ENCODE measurements at regions not wholly inside any gene's neighbourhood (a gene's known extent, or its start where the extent isn't known, plus 50 kb on each side); places are given as distances from the start of the nearest gene placed in this dataset.

- DNase-seq (ENCODE audit: low read depth in 2 of 2), result no peak
Measured at GRCh38 chr12:24280056-24280842, 330.8 kb upstream of the SOX5 start.

GRCh38 chr12:24278832-24279231 lies 329.4 kb upstream of the SOX5 start:
- DNase-seq (ENCODE audit: low read depth in 2 of 2), result no peak

GRCh38 chr12:24270965-24271364 lies 321.5 kb upstream of the SOX5 start:
- DNase-seq (ENCODE audit: low read depth in 2 of 2), result no peak

- no peak for DNase-seq (ENCODE audit: low read depth in 2 of 2)
Measured at GRCh38 chr12:24270464-24270863, 321.0 kb upstream of the SOX5 start.

GRCh38 chr12:24268663-24269186 lies 319.3 kb upstream of the SOX5 start:
- no peak for DNase-seq (ENCODE audit: low read depth in 2 of 2)

- no peak for DNase-seq (ENCODE audit: low read depth in 2 of 2)
Measured at GRCh38 chr12:24266982-24267381, 317.5 kb upstream of the SOX5 start.

- no peak for DNase-seq (ENCODE audit: low read depth in 2 of 2)
Measured at GRCh38 chr12:24256684-24257083, 307.2 kb upstream of the SOX5 start.

- no peak for DNase-seq (ENCODE audit: low read depth in 2 of 2)
Measured at GRCh38 chr12:24255920-24256665, 306.6 kb upstream of the SOX5 start.

- DNase-seq (ENCODE audit: low read depth in 2 of 2), result no peak
Measured at GRCh38 chr12:24252602-24253001, 303.1 kb upstream of the SOX5 start.

GRCh38 chr12:24246934-24247333 lies 297.5 kb upstream of the SOX5 start:
- no peak for DNase-seq (ENCODE audit: low read depth in 2 of 2)

- DNase-seq (ENCODE audit: low read depth in 2 of 2), result no peak
Measured at GRCh38 chr12:24246376-24246775, 296.9 kb upstream of the SOX5 start.

GRCh38 chr12:24244801-24245200 lies 295.3 kb upstream of the SOX5 start:
- DNase-seq (ENCODE audit: low read depth in 2 of 2), result no peak

- no peak for DNase-seq (ENCODE audit: low read depth in 2 of 2)
Measured at GRCh38 chr12:24244231-24244630, 294.8 kb upstream of the SOX5 start.

- no peak for DNase-seq (ENCODE audit: low read depth in 2 of 2)
Measured at GRCh38 chr12:24240707-24241106, 291.2 kb upstream of the SOX5 start.

GRCh38 chr12:24233519-24234246 lies 284.2 kb upstream of the SOX5 start:
- DNase-seq (ENCODE audit: low read depth in 2 of 2), result no peak

GRCh38 chr12:24232531-24232930 lies 283.1 kb upstream of the SOX5 start:
- no peak for DNase-seq (ENCODE audit: low read depth in 2 of 2)

- no peak for DNase-seq (ENCODE audit: low read depth in 2 of 2)
Measured at GRCh38 chr12:24231298-24231697, 281.8 kb upstream of the SOX5 start.

- DNase-seq (ENCODE audit: low read depth in 2 of 2), result no peak
Measured at GRCh38 chr12:24230061-24230701, 280.7 kb upstream of the SOX5 start.

- no peak for DNase-seq (ENCODE audit: low read depth in 2 of 2)
Measured at GRCh38 chr12:24229031-24229700, 279.7 kb upstream of the SOX5 start.

- DNase-seq (ENCODE audit: low read depth in 2 of 2), result no peak
Measured at GRCh38 chr12:24228371-24228770, 278.9 kb upstream of the SOX5 start.

GRCh38 chr12:24227551-24227950 lies 278.1 kb upstream of the SOX5 start:
- no peak for DNase-seq (ENCODE audit: low read depth in 2 of 2)

Measured in stimulated activated CD8-positive, alpha-beta memory T cell treated with anti-CD3 and anti-CD28 coated beads, Interleukin-15, amount 100 ng/mL, for 48 hours (primary cell).